Hepatocyte (in vitro differentiated cells): ENCODE measurements at regions not wholly inside any gene's neighbourhood (a gene's known extent, or its start where the extent isn't known, plus 50 kb on each side); places are given as distances from the start of the nearest gene placed in this dataset.

Experiments
- DNase-seq: peaks from one replicate; pipeline ENCODE4 v3.0.0-alpha.2; 2016; ENCODE audit warnings: low spot score
- H2AFZ ChIP-seq: fragments of 200-600 bp; sonication (generic); 2 replicates; pipeline ENCODE4 v1.6.0; 2016; ENCODE audit warnings: antibody characterized with exemption, mild to moderate bottlenecking
- H3K27ac ChIP-seq: fragments of 200-600 bp; sonication (generic); 2 replicates; pipeline ENCODE4 v1.5.1; 2016; ENCODE audit warnings: mild to moderate bottlenecking
- H3K27me3 ChIP-seq: fragments of 200-600 bp; sonication (generic); 2 replicates; pipeline ENCODE4 v1.6.1; 2016
- H3K36me3 ChIP-seq: fragments of 200-600 bp; sonication (generic); replicated peaks from 2 replicates; pipeline ENCODE4 v1.5.1; 2016; ENCODE audit warnings: low read depth; ENCODE audit not compliant: insufficient read depth
- H3K4me1 ChIP-seq: fragments of 200-600 bp; sonication (generic); 2 replicates; pipeline ENCODE4 v1.5.1; 2016; ENCODE audit warnings: mild to moderate bottlenecking, moderate library complexity; ENCODE audit not compliant: insufficient read depth
- H3K4me2 ChIP-seq: fragments of 200-600 bp; sonication (generic); 2 replicates; pipeline ENCODE4 v1.6.0; 2016
- H3K4me3 ChIP-seq: fragments of 200-600 bp; sonication (generic); 2 replicates; pipeline ENCODE4 v1.5.1; 2016; ENCODE audit warnings: mild to moderate bottlenecking
- H3K79me2 ChIP-seq: fragments of 200-600 bp; sonication (generic); 2 replicates; pipeline ENCODE4 v1.6.0; 2017; ENCODE audit warnings: mild to moderate bottlenecking
- H3K9me2 ChIP-seq: fragments of 200-600 bp; sonication (generic); replicated peaks from 2 replicates; pipeline ENCODE4 v1.6.0; 2017; ENCODE audit warnings: mild to moderate bottlenecking; ENCODE audit not compliant: insufficient read depth
- H3K9me3 ChIP-seq: fragments of 200-600 bp; sonication (generic); 2 replicates; pipeline ENCODE4 v1.5.1; 2016; ENCODE audit warnings: low read depth, mild to moderate bottlenecking
- H4K20me1 ChIP-seq: fragments of 200-600 bp; sonication (generic); 2 replicates; pipeline ENCODE4 v1.6.0; 2016; ENCODE audit warnings: mild to moderate bottlenecking; ENCODE audit not compliant: insufficient read depth, poor library complexity, severe bottlenecking
- EZH2 ChIP-seq: fragments of 200-600 bp; sonication (generic); IDR thresholded peaks from 2 replicates; pipeline ENCODE4 v1.6.1; 2016; ENCODE audit warnings: antibody characterized with exemption, mild to moderate bottlenecking, borderline replicate concordance
- EZH2phosphoT487 ChIP-seq: fragments of 200-600 bp; sonication (generic); IDR thresholded peaks from one replicate; pipeline ENCODE4 v1.6.1; 2018; ENCODE audit warnings: antibody characterized with exemption, mild to moderate bottlenecking, low read depth, moderate library complexity; ENCODE audit not compliant: unreplicated experiment, severe bottlenecking
- WGBS: methylation state at CpG from one replicate; pipeline ENCODE4 v1.1.6; 2016; ENCODE audit warnings: low lambda C conversion rate; ENCODE audit errors: missing lambda C conversion rate; 5-methylcytosine and 5-hydroxymethylcytosine counted together
- TF ChIP-seq, protein P1 (sequence below): fragments of 200-600 bp; sonication (generic); IDR thresholded peaks from 2 replicates; pipeline ENCODE4 v1.5.1; 2016; ENCODE audit warnings: antibody characterized with exemption, mild to moderate bottlenecking; ENCODE audit not compliant: poor library complexity

DNA sequence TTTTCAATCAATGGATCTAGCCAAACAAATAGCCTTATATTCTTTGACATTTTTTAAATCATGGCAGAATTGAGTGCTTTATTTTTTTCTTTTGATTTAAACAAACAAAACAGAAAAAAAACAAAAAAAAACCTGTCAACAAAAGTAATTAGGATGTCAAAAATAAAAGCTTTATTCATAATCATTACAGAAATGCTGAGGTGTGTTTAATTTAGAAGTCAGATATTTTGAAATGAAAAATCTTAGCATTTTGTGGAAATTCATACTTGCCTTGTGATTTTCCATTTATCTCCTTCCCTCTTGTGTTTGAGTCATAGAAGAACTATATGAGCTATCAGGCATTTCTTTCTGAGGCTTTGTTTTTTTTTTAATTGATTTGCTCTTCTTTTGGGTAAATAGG, 387.0 kb upstream of the STXBP6 start:
- Histone ChIP-seq H3K4me2 (no peak overlapping the region), H4K20me1 (no peaks in the 10 kb centered on the region), H3K9me2 (no peaks in the 10 kb centered on the region), H3K4me3 (no peak overlapping the region), H3K79me2 (no peaks in the 10 kb centered on the region), H3K4me1 (no peaks in the 10 kb centered on the region), H3K9me3 (no peaks in the 10 kb centered on the region), H3K27me3 (no peaks in the 10 kb centered on the region), H2AFZ (no peak overlapping the region), H3K27ac (no peak overlapping the region), H3K36me3 (no peaks in the 10 kb centered on the region)
- DNase-seq = no peak
- TF ChIP-seq EZH2phosphoT487 = no peak
- TF ChIP-seq, protein P1, sequence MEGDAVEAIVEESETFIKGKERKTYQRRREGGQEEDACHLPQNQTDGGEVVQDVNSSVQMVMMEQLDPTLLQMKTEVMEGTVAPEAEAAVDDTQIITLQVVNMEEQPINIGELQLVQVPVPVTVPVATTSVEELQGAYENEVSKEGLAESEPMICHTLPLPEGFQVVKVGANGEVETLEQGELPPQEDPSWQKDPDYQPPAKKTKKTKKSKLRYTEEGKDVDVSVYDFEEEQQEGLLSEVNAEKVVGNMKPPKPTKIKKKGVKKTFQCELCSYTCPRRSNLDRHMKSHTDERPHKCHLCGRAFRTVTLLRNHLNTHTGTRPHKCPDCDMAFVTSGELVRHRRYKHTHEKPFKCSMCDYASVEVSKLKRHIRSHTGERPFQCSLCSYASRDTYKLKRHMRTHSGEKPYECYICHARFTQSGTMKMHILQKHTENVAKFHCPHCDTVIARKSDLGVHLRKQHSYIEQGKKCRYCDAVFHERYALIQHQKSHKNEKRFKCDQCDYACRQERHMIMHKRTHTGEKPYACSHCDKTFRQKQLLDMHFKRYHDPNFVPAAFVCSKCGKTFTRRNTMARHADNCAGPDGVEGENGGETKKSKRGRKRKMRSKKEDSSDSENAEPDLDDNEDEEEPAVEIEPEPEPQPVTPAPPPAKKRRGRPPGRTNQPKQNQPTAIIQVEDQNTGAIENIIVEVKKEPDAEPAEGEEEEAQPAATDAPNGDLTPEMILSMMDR = no peak
- no peak for TF ChIP-seq EZH2

DNA sequence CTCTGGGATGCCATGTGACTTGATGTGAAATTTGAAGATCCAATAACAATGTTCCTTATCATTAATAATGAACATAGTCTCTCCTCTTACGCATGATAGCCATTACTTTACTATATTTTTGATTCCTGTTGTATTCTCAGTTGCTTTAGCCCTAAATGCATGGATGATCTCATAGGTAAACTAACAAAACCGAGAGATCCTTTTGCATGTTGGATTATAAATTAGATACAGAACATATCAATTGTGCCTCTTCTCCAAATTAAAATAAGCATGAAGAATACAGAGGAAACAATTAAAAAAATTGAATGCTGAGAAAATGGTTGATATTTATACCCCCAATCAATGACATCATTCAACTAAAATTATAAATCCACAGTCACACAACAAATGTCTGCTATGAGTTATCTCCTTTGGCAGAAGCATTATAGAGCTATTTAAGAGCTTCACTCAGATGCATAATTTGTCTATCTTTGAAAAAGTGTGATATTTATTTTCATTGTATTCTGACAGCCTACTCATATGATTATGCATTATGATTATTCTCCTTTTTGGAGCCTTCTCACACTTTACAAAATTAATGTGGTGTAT, 386.4 kb upstream of the STXBP6 start:
- WGBS = 78% methylated on average over 2 of the region's 2 CpGs
- H4K20me1 ChIP-seq = no peaks in the 10 kb centered on the region
- H3K4me2 ChIP-seq = no peak overlapping the region
- no peaks in the 10 kb centered on the region for H3K27me3 ChIP-seq
- H3K4me3 ChIP-seq = no peak overlapping the region
- no peaks in the 10 kb centered on the region for H3K9me2 ChIP-seq
- no peak overlapping the region for H2AFZ ChIP-seq
- DNase-seq = no peak
- no peaks in the 10 kb centered on the region for H3K36me3 ChIP-seq
- no peak overlapping the region for H3K27ac ChIP-seq
- H3K9me3 ChIP-seq = no peaks in the 10 kb centered on the region
- no peaks in the 10 kb centered on the region for H3K4me1 ChIP-seq
- H3K79me2 ChIP-seq = no peaks in the 10 kb centered on the region
- no peak for TF ChIP-seq EZH2phosphoT487
- TF ChIP-seq EZH2 = no peak
- TF ChIP-seq, protein P1 = no peak

DNA sequence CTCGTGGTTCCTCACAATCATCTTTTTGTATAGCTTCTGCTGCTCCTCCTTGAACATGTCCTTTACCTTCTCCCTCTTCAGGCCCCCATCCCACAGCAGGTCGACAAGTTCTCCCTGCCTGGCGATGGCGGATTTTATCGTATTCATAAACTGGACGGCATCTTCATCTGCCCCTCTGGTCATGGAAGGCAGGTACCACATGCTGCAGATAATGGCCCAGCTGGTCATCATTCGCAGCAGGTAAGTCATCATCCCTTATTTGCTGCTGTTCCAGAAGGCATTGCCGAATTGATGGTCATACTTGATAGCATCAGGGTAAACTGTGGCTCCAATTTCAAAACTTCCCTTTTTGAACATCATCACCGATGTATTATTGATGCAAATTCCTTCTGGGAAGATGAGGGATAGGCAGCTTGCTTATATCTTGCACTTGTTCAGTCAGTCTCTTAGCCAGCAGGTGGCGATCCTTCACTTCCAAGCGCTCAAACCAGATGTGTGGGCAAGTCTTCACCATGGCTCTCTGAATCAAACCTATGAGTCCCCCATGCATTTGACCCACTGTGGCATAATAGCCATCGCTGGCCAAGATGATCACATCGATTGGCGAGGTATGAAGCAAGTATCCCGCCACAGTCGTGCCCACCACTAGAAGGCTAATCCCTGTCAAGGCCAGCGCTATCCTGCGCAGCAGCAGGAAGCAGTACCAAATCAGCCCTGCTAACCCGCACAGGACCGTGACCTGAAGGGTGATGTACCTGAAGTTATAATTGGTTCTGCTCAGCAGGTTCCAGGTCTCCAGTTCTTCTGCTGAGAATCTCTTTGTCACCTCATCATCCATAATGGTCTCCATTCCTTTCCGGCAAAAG, 381.5 kb upstream of the STXBP6 start:
- Histone ChIP-seq H2AFZ (no peak overlapping the region), H3K9me3 (no peaks in the 10 kb centered on the region)
- DNase-seq = peak; percentile 59

More for the DNA sequence above, 381.5 kb upstream of the STXBP6 start:
- Histone ChIP-seq H3K27me3 (no peaks in the 10 kb centered on the region), H3K4me3 (no peak overlapping the region), H3K36me3 (no peaks in the 10 kb centered on the region), H3K4me2 (no peak overlapping the region), H3K27ac (no peak overlapping the region), H3K9me2 (no peaks in the 10 kb centered on the region), H4K20me1 (no peaks in the 10 kb centered on the region), H3K4me1 (no peaks in the 10 kb centered on the region), H3K79me2 (no peaks in the 10 kb centered on the region)
- WGBS = 81% methylated on average over 21 of the region's 21 CpGs
- TF ChIP-seq EZH2 = no peak
- TF ChIP-seq, protein P1 = peak; percentile 55
